ENCODE measurements at regions not wholly inside any gene's neighbourhood (a gene's known extent, or its start where the extent isn't known, plus 50 kb on each side); places are given as distances from the start of the nearest gene placed in this dataset.

- Histone ChIP-seq H3K27me3 (replicated peaks; ENCODE audit: insufficient read depth) (no peaks in the 10 kb centered on the region), H3K27ac (no peak overlapping the region), H3K4me3 (no peak overlapping the region), H3K4me1 (replicated peaks) (no peaks in the 10 kb centered on the region), H3K36me3 (no peaks in the 10 kb centered on the region), H3K9me3 (no peaks in the 10 kb centered on the region)
- intact Hi-C loops (cut with DNase I), result no loop called here
- TF ChIP-seq POLR2AphosphoS5 (IDR thresholded peaks at IDR 0.05) (no peak), POLR2A (IDR thresholded peaks at IDR 0.05) (no peak), CTCF (IDR thresholded peaks at IDR 0.05) (no peak)
- 73% methylated on average over 3 of the region's 3 CpGs for WGBS
- DNase-seq (ENCODE audit: low spot score), result no peak
Measured at GRCh38 chr1:4871373-4871772, 217.0 kb downstream of the AJAP1 start.

- H3K27me3 ChIP-seq (replicated peaks; ENCODE audit: insufficient read depth), result no peaks in the 10 kb centered on the region
- WGBS, result 56% methylated on average over 2 of the region's 2 CpGs
- H3K4me1 ChIP-seq (replicated peaks), result no peaks in the 10 kb centered on the region
- intact Hi-C loops (cut with DNase I), result no loop called here
- H3K27ac ChIP-seq, result no peak overlapping the region
- no peaks in the 10 kb centered on the region for H3K9me3 ChIP-seq
- no peak for DNase-seq (ENCODE audit: low spot score)
- TF ChIP-seq CTCF (IDR thresholded peaks at IDR 0.05), result no peak
- H3K4me3 ChIP-seq, result no peak overlapping the region
- no peaks in the 10 kb centered on the region for H3K36me3 ChIP-seq
Measured at GRCh38 chr1:4868521-4868920, 214.1 kb downstream of the AJAP1 start.

- Histone ChIP-seq H3K36me3 (no peaks in the 10 kb centered on the region), H3K4me1 (replicated peaks) (no peaks in the 10 kb centered on the region), H3K27me3 (replicated peaks; ENCODE audit: insufficient read depth) (peaks cover 6% of the 10 kb centered on the region), H3K4me3 (no peak overlapping the region), H3K27ac (no peak overlapping the region), H3K9me3 (no peaks in the 10 kb centered on the region)
- no peak for DNase-seq (ENCODE audit: low spot score)
- WGBS, result 52% methylated on average over 3 of the region's 3 CpGs
- no peak for TF ChIP-seq POLR2A (IDR thresholded peaks at IDR 0.05)
- TF ChIP-seq CTCF (IDR thresholded peaks at IDR 0.05), result no peak
- TF ChIP-seq POLR2AphosphoS5 (IDR thresholded peaks at IDR 0.05), result no peak
- intact Hi-C loops (cut with DNase I), result no loop called here
Measured at GRCh38 chr1:4856396-4856795, 202.0 kb downstream of the AJAP1 start.

- Histone ChIP-seq H3K27ac (no peak overlapping the region), H3K36me3 (no peaks in the 10 kb centered on the region), H3K4me3 (no peak overlapping the region), H3K27me3 (replicated peaks; ENCODE audit: insufficient read depth) (peaks cover 10% of the 10 kb centered on the region), H3K4me1 (replicated peaks) (no peaks in the 10 kb centered on the region), H3K9me3 (no peaks in the 10 kb centered on the region)
- no peak for DNase-seq (ENCODE audit: low spot score)
- 80% methylated on average over 8 of the region's 8 CpGs for WGBS
- no peak for TF ChIP-seq POLR2A (IDR thresholded peaks at IDR 0.05)
- no peak for TF ChIP-seq POLR2AphosphoS5 (IDR thresholded peaks at IDR 0.05)
- TF ChIP-seq CTCF (IDR thresholded peaks at IDR 0.05), result no peak
- intact Hi-C loops (cut with DNase I), result no loop called here
Measured at GRCh38 chr1:4854367-4854766, 200.0 kb downstream of the AJAP1 start.

GRCh38 chr1:4853904-4854303 lies 199.5 kb downstream of the AJAP1 start:
- no peak for DNase-seq (ENCODE audit: low spot score)
- intact Hi-C loops (cut with DNase I), result no loop called here
- Histone ChIP-seq H3K27me3 (replicated peaks; ENCODE audit: insufficient read depth) (peaks cover 10% of the 10 kb centered on the region), H3K4me3 (no peak overlapping the region), H3K36me3 (no peaks in the 10 kb centered on the region), H3K27ac (no peak overlapping the region), H3K4me1 (replicated peaks) (no peaks in the 10 kb centered on the region), H3K9me3 (no peaks in the 10 kb centered on the region)
- TF ChIP-seq POLR2AphosphoS5 (IDR thresholded peaks at IDR 0.05), result no peak
- no peak for TF ChIP-seq CTCF (IDR thresholded peaks at IDR 0.05)
- TF ChIP-seq POLR2A (IDR thresholded peaks at IDR 0.05), result no peak
- WGBS, result 75% methylated on average over 5 of the region's 5 CpGs

Measured in prostate gland (tissue), 2 donors.